DMS79 (cell line): ENCODE measurements at regions not wholly inside any gene's neighbourhood (a gene's known extent, or its start where the extent isn't known, plus 50 kb on each side); places are given as distances from the start of the nearest gene placed in this dataset.
A peak's percentile ranks its signal among the peaks of the same experiment; 100 is the strongest.
"Not testable (repeated sequence)": the region's sequence is repeated elsewhere in the genome, so short reads cannot be mapped to it uniquely, and the experiment has no call there.

Experiments
- DNase-seq: peaks from one replicate; lab custom pipeline; 2025; lab: John Stamatoyannopoulos, UW

GRCh38 chr3:81859524-81859923, 98.1 kb upstream of the GBE1 start:
- DNase-seq: no peak

DNA sequence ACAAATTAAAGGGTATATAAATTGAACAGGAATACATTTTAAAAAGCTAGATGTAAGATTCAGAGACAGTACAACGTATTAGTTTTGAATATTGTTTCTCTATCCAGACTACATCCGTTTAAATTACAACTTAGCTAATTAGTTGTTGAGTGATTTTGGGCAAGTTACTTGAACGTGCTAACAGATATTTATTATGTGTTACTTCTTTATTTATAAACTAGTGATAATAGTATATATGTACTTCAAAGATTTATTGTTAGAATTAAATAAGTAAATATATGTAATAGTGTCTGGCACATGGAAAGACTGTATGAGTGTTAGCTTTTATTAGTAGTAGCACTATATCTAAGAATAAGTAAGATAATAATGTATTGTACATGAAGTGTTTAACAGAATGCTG, 92.0 kb upstream of the GBE1 start:
- DNase-seq: no peak

- no peak for DNase-seq
Measured at GRCh38 chr3:81851176-81851575, 89.7 kb upstream of the GBE1 start.

DNA sequence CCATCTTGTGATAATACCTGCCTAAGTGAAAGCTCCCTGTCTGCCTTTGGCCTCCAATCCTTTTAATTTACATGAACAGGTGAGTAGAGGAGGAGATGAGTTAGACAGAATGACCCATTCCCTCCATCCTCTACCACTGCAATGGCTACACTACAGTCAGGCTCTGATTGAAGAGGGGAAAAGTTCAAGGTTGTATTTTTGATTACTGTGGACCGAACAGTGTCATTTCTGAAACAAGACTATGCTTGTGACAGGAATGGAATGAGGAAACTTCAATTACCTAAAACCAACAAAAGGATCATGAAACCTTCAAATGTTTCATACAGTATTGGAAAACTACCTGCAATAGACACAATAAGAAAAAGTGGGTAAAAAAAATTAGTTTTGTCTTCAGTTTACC, 85.5 kb upstream of the GBE1 start:
- no peak for DNase-seq

GRCh38 chr3:81841540-81841939, 80.1 kb upstream of the GBE1 start:
- DNase-seq: no peak

GRCh38 chr3:81839504-81840094, 78.2 kb upstream of the GBE1 start:
- DNase-seq: no peak

GRCh38 chr3:81838457-81838856, 77.0 kb upstream of the GBE1 start:
- DNase-seq: no peak

DNA sequence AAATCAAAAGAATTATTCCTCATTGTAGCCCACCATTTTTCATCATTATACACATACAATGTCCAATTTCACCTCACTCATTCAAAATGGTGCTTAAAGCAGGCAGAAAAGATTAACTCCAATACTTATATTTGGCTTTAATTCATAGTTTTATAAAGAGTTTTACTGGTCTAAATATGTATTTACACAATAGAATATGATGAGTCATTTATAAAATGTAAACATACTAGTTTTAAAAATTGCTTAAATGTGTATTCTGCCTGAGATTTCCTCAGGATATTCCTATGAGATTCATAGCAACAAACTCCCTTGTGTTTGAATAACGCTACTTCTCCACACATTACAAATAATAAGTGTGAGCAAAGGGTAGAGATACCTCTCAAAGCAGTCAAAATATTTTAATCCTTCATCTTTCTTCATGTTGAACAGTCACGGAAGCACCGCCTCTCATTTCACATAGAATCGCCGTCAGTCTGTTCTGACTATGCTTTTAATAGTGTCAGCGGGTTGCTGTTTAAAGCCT, 75.7 kb upstream of the GBE1 start:
- no peak for DNase-seq

- DNase-seq: no peak
Measured at GRCh38 chr3:81829937-81830336, 68.5 kb upstream of the GBE1 start.

DNA sequence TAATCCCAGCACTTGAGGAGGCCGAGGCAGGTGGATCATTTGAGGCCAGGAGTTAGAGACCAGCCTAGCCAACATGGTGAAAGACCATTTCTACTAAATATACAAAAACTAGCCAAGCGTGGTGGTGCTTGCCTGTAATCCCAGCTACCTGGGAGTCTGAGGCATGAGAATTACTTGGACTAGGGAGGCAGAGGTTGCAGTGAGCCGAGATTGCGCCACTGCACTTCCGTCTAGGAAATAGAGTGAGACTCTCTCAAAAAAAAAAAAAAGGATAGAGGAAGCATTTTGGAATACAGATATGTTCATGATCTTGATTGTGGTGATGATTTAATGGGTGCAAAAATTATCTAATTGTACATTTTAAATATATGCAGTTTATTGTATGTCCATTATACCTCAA, 67.8 kb upstream of the GBE1 start:
- not testable (repeated sequence) for DNase-seq

- DNase-seq: peak; percentile 79
Measured at GRCh38 chr3:81823882-81824395, 62.5 kb upstream of the GBE1 start.

- DNase-seq: no peak
Measured at GRCh38 chr3:81823086-81823485, 61.6 kb upstream of the GBE1 start.

- DNase-seq: no peak
Measured at GRCh38 chr3:81816473-81817250, 55.2 kb upstream of the GBE1 start.

DNA sequence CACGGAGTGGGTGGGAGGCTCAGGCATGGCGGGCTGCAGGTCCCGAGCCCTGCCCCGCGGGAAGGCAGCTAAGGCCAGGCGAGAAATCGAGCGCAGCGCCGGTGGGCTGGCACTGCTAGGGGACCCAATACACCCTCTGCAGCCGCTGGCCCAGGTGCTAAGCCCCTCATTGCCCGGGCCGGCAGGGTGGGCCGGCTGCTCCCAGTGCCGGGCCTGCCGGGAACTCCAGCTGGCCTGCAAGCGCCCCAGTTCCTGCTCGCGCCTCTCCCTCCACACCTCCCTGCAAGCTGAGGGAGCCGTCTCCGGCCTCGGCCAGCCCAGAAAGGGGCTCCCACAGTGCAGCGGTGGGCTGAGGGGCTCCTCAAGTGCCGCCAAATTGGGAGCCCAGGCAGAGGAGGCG, 50.7 kb upstream of the GBE1 start:
- DNase-seq: not testable (repeated sequence)
